ENCODE measurements at regions not wholly inside any gene's neighbourhood (a gene's known extent, or its start where the extent isn't known, plus 50 kb on each side); places are given as distances from the start of the nearest gene placed in this dataset.

GRCh38 chr11:23730307-23730998 lies 766.4 kb upstream of the LUZP2 start:
- H3K27me3 Mint-ChIP-seq (ENCODE audit: low read depth), result no peaks in the 10 kb centered on the region
- no peaks in the 10 kb centered on the region for H3K36me3 Mint-ChIP-seq (ENCODE audit: low read depth)
- TF ChIP-seq CTCF (IDR thresholded peaks at IDR 0.05; ENCODE audit: unreplicated experiment in 3 of 3), result no peak
- H3K4me3 Mint-ChIP-seq, result no peak overlapping the region
- H3K27ac Mint-ChIP-seq, result no peak overlapping the region
- peaks cover 13% of the 10 kb centered on the region for H3K4me1 Mint-ChIP-seq
- peaks cover 17% of the 10 kb centered on the region for H3K9me3 Mint-ChIP-seq

- H3K9me3 Mint-ChIP-seq, result peaks cover 18% of the 10 kb centered on the region
- no peaks in the 10 kb centered on the region for H3K27me3 Mint-ChIP-seq (ENCODE audit: low read depth)
- H3K4me3 Mint-ChIP-seq, result no peak overlapping the region
- H3K36me3 Mint-ChIP-seq (ENCODE audit: low read depth), result no peaks in the 10 kb centered on the region
- no peak for TF ChIP-seq CTCF (IDR thresholded peaks at IDR 0.05; ENCODE audit: unreplicated experiment in 3 of 3)
- peaks cover 11% of the 10 kb centered on the region for H3K4me1 Mint-ChIP-seq
- H3K27ac Mint-ChIP-seq, result peak overlapping the region in 1 of 3 experiments; percentile 59
Measured at GRCh38 chr11:23732026-23732425, 764.8 kb upstream of the LUZP2 start.

- Mint-ChIP-seq H3K9me3 (no peaks in the 10 kb centered on the region), H3K27me3 (ENCODE audit: low read depth) (no peaks in the 10 kb centered on the region), H3K4me1 (no peaks in the 10 kb centered on the region), H3K36me3 (ENCODE audit: low read depth) (no peaks in the 10 kb centered on the region), H3K27ac (no peak overlapping the region), H3K4me3 (no peak overlapping the region)
- TF ChIP-seq CTCF (IDR thresholded peaks at IDR 0.05; ENCODE audit: unreplicated experiment in 3 of 3), result no peak
Measured at GRCh38 chr11:23746896-23747295, 750.0 kb upstream of the LUZP2 start.

- no peak overlapping the region for H3K4me3 Mint-ChIP-seq
- H3K4me1 Mint-ChIP-seq, result no peaks in the 10 kb centered on the region
- no peaks in the 10 kb centered on the region for H3K9me3 Mint-ChIP-seq
Measured at GRCh38 chr11:23749762-23750430, 747.0 kb upstream of the LUZP2 start.

GRCh38 chr11:23751280-23751679 lies 745.6 kb upstream of the LUZP2 start:
- no peaks in the 10 kb centered on the region for H3K9me3 Mint-ChIP-seq
- no peak overlapping the region for H3K27ac Mint-ChIP-seq
- H3K4me3 Mint-ChIP-seq, result no peak overlapping the region
- no peak for TF ChIP-seq CTCF (IDR thresholded peaks at IDR 0.05; ENCODE audit: unreplicated experiment in 3 of 3)
- H3K27me3 Mint-ChIP-seq (ENCODE audit: low read depth), result no peaks in the 10 kb centered on the region
- H3K36me3 Mint-ChIP-seq (ENCODE audit: low read depth), result no peaks in the 10 kb centered on the region
- H3K4me1 Mint-ChIP-seq, result no peaks in the 10 kb centered on the region

More at GRCh38 chr11:23749762-23750430, 747.0 kb upstream of the LUZP2 start:
- Mint-ChIP-seq H3K27ac (no peak overlapping the region), H3K27me3 (ENCODE audit: low read depth) (no peaks in the 10 kb centered on the region), H3K36me3 (ENCODE audit: low read depth) (no peaks in the 10 kb centered on the region)
- no peak for TF ChIP-seq CTCF (IDR thresholded peaks at IDR 0.05; ENCODE audit: unreplicated experiment in 3 of 3)

- no peaks in the 10 kb centered on the region for H3K9me3 Mint-ChIP-seq
- no peak for TF ChIP-seq CTCF (IDR thresholded peaks at IDR 0.05; ENCODE audit: unreplicated experiment in 3 of 3)
- no peak overlapping the region for H3K4me3 Mint-ChIP-seq
- no peaks in the 10 kb centered on the region for H3K36me3 Mint-ChIP-seq (ENCODE audit: low read depth)
- H3K4me1 Mint-ChIP-seq, result no peaks in the 10 kb centered on the region
- no peak overlapping the region for H3K27ac Mint-ChIP-seq
- H3K27me3 Mint-ChIP-seq (ENCODE audit: low read depth), result no peaks in the 10 kb centered on the region
Measured at GRCh38 chr11:23755076-23755475, 741.8 kb upstream of the LUZP2 start.
